Activated CD4-positive, alpha-beta T cell treated with anti-CD3 and anti-CD28 coated beads, Interleukin-2, amount 50 U/mL, for 1 hour (primary cell): ENCODE measurements at regions not wholly inside any gene's neighbourhood (a gene's known extent, or its start where the extent isn't known, plus 50 kb on each side); places are given as distances from the start of the nearest gene placed in this dataset.

Source experiments
- DNase-seq: peaks from one replicate; pipeline ENCODE4 v3.0.0-alpha.2; 2020

GRCh38 chr20:16951876-16952275 is 203.7 kb downstream of the OTOR start:
- DNase-seq, result no peak

- no peak for DNase-seq
Observed at GRCh38 chr20:16952965-16953364, 204.8 kb downstream of the OTOR start.

GRCh38 chr20:16953858-16954257 is 205.7 kb downstream of the OTOR start:
- no peak for DNase-seq

- DNase-seq, result no peak
Observed at GRCh38 chr20:16955462-16955861, 207.3 kb downstream of the OTOR start.

- DNase-seq, result no peak
Observed at GRCh38 chr20:16955971-16956370, 207.8 kb downstream of the OTOR start.

GRCh38 chr20:16965401-16965800 is 217.2 kb downstream of the OTOR start:
- DNase-seq, result no peak

GRCh38 chr20:16966276-16966880 is 218.2 kb downstream of the OTOR start:
- DNase-seq, result no peak

- DNase-seq, result no peak
Observed at GRCh38 chr20:16968099-16968498, 219.9 kb downstream of the OTOR start.

- no peak for DNase-seq
Observed at GRCh38 chr20:16970776-16971175, 222.6 kb downstream of the OTOR start.

- DNase-seq, result no peak
Observed at GRCh38 chr20:16974080-16974854, 226.1 kb downstream of the OTOR start.

- no peak for DNase-seq
Observed at GRCh38 chr20:16974855-16975162, 226.7 kb downstream of the OTOR start.

GRCh38 chr20:16975682-16976081 is 227.5 kb downstream of the OTOR start:
- no peak for DNase-seq

GRCh38 chr20:16978497-16978896 is 230.3 kb downstream of the OTOR start:
- no peak for DNase-seq

GRCh38 chr20:16982091-16982726 is 234.1 kb downstream of the OTOR start:
- DNase-seq, result no peak

- no peak for DNase-seq
Observed at GRCh38 chr20:16984481-16984880, 236.3 kb downstream of the OTOR start.

GRCh38 chr20:17003170-17003870 is 223.5 kb upstream of the PCSK2 start:
- no peak for DNase-seq

GRCh38 chr20:17010181-17010580 is 216.7 kb upstream of the PCSK2 start:
- no peak for DNase-seq

GRCh38 chr20:17012546-17013226 is 214.2 kb upstream of the PCSK2 start:
- DNase-seq, result no peak

GRCh38 chr20:17014217-17014616 is 212.6 kb upstream of the PCSK2 start:
- DNase-seq, result no peak

- DNase-seq, result no peak
Observed at GRCh38 chr20:17014756-17015366, 212.0 kb upstream of the PCSK2 start.

GRCh38 chr20:17017232-17017631 is 209.6 kb upstream of the PCSK2 start:
- DNase-seq, result no peak

GRCh38 chr20:17021481-17021880 is 205.4 kb upstream of the PCSK2 start:
- DNase-seq, result no peak

GRCh38 chr20:17023036-17023435 is 203.8 kb upstream of the PCSK2 start:
- no peak for DNase-seq
